ENCODE measurements at regions not wholly inside any gene's neighbourhood (a gene's known extent, or its start where the extent isn't known, plus 50 kb on each side); places are given as distances from the start of the nearest gene placed in this dataset.

DNA sequence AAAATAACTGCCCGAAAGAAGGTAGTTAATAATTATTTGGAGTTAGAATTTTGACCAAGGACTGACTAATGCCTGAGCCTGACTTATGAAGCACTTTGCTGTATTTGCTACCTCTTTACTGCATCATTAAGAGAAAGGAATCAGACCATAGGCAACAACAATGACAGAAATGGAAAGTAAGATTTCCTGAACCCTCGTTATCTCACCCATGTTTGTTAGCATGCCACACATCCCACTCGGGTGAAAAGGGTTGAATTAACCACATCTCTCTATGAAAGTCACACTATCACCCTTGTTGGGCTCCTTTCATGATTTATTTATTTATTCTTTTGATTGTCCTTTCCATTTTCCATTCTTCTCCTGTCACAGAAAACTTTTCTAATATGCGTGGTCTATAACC lies 59.6 kb downstream of the OLIG3 start:
- no peak for DNase-seq

DNA sequence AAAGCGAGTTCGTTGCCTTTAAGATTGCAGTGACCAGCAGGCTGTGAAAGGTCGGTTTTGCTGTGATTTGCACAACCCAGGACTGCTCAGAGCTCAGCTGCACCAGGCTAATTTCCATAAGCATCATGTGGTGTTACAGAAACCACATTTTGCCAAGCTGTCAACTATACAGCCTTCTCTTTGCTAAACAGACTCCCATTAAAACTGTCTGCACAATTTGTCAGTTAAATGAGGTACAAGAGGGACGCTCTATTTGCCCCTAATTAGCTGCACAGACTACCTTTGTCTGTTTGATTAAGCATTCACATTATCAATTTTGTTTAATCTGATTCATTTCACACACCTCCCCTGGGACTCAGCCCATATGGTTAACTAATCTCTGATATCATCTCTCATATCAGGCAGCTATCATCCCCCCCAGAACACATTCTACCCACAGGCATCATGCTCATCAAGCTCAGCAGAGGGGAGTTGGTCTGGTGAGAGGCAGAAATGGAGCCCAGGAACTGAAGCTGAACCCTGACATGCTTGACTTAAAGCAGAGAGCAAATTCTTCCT lies 62.1 kb downstream of the OLIG3 start:
- DNase-seq, result peak; percentile 90

- no peak for DNase-seq
Observed at GRCh38 chr6:137430954-137431353, 63.2 kb downstream of the OLIG3 start.

- peak; percentile 21 for DNase-seq
Observed at GRCh38 chr6:137427656-137428290, 66.4 kb downstream of the OLIG3 start.

DNA sequence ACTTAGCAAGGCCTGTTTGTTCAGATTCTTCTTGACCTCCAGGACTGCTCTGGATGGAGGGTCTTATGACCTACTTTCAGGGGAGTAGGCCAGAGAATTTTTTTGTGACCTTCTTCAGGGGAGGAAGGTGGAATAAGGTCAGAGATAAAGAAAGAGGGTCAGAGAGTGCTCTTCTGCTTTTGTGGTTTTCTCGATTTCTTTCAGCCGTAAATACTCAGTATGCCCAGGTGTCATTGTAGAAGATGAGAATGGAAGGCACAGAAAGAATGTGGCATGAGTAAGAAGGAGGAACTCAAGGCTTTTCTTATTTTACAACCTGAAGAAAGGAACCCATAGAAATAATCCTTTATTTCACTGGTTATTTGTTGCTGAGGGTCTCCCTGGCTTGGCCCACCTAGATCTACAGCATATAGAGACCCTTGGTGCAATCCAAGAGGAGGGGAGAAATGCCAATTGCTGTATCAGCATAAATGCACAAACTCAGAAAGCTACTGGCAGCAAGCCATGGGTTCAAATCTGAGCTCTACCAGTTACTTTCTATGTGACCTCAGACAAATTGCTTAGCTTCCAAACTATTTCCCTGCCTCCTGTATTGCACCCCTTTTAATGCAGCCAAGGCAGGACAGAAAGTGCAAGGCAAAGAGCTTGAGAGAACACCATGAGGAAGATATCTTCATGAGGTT lies 68.0 kb downstream of the OLIG3 start:
- no peak for DNase-seq

- DNase-seq, result no peak
Observed at GRCh38 chr6:137424251-137424650, 69.9 kb downstream of the OLIG3 start.

DNA sequence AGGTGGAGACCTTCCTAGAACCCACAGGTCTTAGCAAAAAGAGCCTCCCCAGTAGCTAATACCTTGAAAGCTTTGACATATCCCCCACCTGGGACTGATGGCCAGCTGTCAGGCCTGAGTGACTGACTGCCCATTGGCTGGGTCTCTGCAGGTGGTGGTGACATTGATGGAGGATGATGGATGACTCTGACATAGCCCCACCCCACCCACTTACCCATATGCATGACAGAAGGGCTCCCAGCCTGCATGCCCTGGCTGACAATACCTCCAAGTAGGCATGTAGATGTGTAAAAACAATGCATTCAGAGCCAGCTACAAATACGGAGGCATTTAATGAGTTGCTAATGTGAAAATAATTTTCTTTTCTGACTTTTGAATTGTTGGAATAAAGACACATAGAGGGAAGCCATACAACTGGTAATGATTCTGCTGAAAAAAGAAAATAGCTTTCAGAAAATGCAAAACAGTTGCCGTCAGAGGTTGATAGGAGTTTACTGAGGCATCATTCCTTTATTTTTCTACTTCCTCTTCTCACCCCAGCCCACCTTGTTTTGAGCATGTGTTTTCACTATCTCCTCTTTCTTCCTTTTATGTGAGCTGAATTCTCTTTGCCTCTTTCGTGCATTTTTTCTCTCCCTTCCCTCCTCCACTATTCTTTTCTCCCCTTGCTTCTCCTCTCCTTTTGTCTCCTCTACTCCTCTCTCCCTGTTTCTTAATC lies 70.6 kb downstream of the OLIG3 start:
- DNase-seq, result peak; percentile 37

GRCh38 chr6:137417396-137417795 lies 76.8 kb downstream of the OLIG3 start:
- DNase-seq, result no peak

DNA sequence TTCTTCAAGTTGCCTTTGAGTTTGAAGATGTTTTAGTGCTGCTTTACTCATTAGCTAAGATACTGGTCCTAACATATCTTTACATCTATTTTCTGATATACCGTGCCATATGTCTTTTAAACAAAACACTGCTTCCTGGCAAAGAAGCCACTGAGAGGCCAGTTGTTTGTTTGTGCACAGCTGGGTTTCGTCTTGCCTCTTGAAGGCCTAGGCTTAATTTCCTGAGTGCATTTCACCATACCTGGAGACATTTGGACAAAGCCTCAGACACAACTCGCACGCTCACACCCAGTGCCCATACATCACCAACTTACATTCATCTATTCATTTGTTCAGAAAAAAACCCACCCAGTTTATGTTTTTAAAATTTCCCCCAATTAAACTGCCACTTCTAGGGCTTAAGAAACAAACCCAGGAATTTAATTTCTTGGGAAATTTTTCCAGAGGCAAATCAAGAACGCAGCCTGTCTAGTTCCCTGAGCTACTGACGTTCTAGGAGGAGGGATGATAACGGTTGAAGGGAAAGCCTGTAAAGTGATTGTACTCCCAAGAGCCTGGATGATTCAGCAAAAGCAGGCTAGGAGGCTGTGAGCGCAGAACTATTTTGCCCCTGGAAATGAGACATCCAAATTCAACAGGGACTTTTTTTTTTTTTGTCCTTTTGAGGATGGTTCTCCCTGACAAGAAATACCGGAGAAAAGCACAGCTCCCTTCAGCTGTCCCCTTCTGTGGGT lies 77.7 kb downstream of the OLIG3 start:
- DNase-seq, result no peak

DNA sequence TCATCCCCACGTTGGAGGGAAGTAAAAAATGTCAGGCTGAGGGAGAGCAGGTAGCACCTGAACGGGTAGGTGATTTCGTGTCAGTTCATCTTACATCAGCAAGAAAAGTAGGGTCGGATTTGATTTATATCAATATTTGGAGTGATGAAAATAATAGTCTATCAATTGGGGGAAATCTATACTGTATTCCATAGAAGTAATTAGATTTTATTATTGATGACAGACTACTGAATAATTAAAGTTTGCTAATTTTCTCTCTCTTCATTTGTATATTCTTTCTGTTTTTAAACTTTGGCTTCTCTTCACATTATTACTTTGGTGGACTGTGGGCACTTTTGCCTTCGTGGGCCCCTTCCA lies 78.4 kb downstream of the OLIG3 start:
- no peak for DNase-seq

DNA sequence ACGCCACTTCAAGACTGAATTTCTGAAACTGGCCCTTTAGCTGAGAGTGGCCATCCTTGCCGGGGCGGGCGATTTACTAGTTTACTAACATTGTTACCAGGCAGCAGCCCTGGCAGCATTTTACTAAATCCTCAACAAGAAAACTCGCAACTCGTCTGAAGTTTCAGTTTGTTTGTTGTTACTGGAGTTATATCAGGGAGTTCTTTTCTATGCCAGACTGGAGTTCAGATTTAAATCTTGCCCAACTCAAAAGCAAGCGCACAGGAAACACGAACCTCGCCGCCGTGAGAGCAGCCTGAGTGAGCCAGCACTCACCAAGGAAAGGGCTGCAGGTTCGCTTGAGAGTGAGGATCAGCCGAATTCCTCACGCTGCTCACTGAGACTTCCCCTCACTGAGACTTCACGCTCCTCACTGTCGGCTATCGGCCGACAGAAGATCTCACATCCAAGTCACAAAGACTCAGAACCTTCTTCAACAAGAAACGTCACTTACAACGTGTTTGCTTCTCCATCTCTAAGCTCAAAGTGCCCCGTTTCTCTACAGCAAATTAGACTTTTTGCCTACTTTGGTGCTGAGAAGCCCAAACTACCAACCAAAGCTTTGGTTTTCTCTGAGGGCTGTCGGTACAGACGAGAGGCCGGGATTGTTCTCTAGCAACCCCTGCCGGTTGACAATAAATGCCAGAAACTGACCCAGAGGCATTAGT lies 78.9 kb downstream of the OLIG3 start:
- DNase-seq, result no peak

DNA sequence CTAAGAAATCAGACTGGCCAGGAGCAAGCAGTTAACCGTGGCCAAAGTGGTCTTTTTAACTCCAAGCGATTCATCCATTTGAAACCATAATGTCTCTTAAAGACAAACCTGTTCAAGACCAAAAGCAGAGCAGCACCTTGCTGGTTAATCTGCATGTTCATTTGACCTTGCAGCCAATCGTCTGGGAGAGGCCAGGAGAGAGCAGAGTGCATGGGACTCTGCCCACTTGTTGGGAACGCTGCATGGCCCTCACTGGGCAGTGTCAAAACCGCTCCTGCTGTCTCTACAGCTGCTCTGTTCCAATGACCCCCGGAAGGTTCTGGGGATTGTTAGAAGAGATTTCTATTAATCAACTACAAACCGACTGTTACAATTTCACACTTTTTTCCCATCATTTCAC lies 79.6 kb downstream of the OLIG3 start:
- no peak for DNase-seq

GRCh38 chr6:137413482-137413881 lies 80.7 kb downstream of the OLIG3 start:
- DNase-seq, result no peak

DNA sequence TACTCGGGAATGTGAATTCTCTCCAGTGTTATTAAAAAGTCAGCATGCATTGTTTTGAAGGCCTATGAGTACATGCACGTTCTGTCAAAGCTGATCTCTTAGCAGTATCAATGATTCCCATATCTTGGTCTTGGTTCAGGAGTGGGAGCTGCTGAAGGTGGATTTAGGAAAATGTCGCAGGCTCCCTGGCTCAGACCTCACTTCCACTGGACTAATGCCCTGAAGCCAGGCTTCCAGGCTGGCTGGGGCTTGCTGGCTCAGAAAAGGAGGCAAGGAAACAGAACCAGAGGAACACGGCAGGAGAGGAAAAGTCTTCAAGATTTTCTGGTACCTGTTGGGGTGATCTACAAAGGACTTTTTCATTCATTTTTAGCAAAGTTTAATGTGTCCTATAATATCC lies 81.6 kb downstream of the OLIG3 start:
- DNase-seq, result no peak

- DNase-seq, result no peak
Observed at GRCh38 chr6:137409266-137409777, 84.9 kb downstream of the OLIG3 start.

GRCh38 chr6:137407816-137408215 lies 86.4 kb downstream of the OLIG3 start:
- no peak for DNase-seq

GRCh38 chr6:137405806-137406205 lies 88.4 kb downstream of the OLIG3 start:
- DNase-seq, result no peak

DNA sequence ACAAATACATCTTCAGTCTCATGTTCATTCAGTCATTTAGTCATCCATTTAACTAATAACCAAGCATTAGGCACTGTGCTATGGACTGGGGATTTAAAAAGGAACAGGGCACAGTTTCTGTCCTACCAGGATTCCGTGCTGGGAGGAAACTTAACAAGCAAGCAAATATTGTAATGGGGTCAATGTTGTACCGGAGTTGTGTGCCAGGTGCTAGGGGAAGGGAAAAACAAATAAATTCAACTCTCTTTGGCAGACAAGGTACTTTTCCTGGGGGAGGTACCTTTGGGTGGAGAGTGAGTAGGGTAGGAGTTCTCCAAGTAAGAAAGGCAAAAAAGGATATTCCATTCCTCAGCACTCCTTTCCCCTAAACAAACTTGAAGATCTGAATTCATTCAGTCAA lies 90.3 kb downstream of the OLIG3 start:
- DNase-seq, result no peak

DNA sequence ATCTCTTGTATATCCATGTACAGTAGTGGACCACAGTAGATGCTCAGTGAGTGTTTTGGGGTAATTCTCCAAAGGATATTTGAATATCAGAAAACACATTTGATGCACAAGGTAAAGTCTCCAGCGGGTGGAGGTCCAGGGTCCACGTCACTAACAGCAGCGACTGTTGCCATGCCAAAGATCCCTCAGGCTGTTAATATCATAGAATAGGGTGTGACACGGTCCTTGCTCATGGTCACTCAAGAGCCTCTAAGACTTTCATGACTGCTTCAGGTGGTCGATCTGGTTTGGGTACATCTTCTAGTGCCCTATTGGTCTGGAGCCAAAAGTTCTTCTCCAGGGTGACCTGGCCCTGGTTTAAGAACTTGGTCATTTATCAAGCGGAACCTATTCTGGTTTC lies 90.8 kb downstream of the OLIG3 start:
- no peak for DNase-seq

DNA sequence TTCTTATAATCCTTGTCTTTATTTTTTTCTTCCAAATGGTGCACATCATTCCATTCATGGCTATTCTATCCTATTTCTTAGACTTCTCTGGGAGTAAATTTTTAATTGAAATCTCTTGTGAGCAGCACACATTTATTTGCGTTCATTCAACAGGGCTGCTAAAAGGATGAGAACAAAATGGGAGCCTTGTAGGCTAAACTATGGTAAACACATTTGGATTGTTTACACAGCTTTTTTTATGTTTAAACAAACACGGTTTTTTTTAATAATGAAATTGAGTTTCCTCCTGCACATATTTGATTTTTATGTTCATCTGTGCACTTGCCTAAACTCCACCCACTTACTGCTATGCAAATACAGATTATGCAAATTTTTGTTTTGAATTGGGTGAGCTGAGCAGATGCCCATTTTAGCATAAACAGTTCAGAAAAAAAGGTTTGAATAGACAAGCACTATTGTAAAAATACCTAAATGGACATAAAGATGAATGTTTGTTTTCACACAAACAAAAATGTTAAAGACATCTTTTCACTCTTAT lies 92.0 kb downstream of the OLIG3 start:
- DNase-seq, result no peak

GRCh38 chr6:137401088-137401487 lies 93.1 kb downstream of the OLIG3 start:
- no peak for DNase-seq

- peak; percentile 83 for DNase-seq
Observed at GRCh38 chr6:137399881-137400443, 94.2 kb downstream of the OLIG3 start.
